ENCODE measurements at regions not wholly inside any gene's neighbourhood (a gene's known extent, or its start where the extent isn't known, plus 50 kb on each side); places are given as distances from the start of the nearest gene placed in this dataset.
A peak's percentile ranks its signal among the peaks of the same experiment; 100 is the strongest.
"Not testable (repeated sequence)": the region's sequence is repeated elsewhere in the genome, so short reads cannot be mapped to it uniquely, and the experiment has no call there.

DNA sequence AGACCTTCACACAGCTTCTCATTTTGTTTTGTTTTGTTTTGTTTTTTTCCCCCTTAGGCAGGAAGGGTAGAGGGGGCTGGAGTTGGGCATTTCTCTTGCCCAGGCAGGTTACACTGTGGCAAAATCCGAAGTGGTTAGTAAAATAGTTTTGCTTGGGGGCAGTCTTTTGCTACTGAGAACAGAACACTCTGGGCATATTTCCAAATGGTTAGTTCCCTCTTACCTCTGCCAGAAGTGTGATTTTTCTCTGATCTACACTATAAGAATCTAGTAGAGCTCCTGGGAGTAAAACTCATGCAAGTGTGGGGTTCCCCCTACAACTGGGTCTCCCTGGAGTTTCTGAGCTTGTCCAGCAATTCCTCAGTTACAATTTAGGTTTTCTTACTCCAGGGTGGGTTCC, 61.7 kb downstream of the NPS start:
- TF ChIP-seq POLR2A (IDR thresholded peaks at IDR 0.05; ENCODE audit: low read length) (no peak), GATA1 (IDR thresholded peaks at IDR 0.05; ENCODE audit: low read depth, low read length) (no peak)
- no peak for DNase-seq

GRCh38 chr10:127614484-127615017, 65.4 kb downstream of the NPS start:
- DNase-seq, result no peak
- TF ChIP-seq GATA1 (IDR thresholded peaks at IDR 0.05; ENCODE audit: low read depth, low read length) (no peak), POLR2A (IDR thresholded peaks at IDR 0.05; ENCODE audit: low read length) (no peak)

DNA sequence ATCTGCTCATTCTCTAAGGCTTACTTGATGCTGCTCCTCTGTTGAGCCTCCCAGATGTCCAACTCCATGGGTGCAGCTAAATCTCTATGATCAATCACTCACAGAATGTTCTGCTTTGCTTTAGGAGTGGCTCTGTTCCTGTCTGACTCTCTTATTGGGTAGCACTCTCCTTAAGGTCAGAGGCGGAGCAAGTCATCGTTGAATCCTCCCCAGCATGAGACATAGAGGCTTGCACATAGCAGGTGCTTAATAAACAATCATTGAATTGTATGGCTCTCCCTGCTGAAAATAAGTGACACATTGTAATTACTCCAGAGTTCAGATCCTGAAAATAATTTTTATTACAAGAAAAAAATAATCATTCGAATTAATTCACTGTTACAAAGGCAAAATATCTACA, 69.7 kb downstream of the NPS start:
- TF ChIP-seq POLR2A (IDR thresholded peaks at IDR 0.05; ENCODE audit: low read length) (no peak), GATA1 (IDR thresholded peaks at IDR 0.05; ENCODE audit: low read depth, low read length) (no peak)
- no peak for DNase-seq

GRCh38 chr10:127619546-127620325, 70.6 kb downstream of the NPS start:
- no peak for TF ChIP-seq POLR2A (IDR thresholded peaks at IDR 0.05; ENCODE audit: low read length)
- TF ChIP-seq GATA1 (IDR thresholded peaks at IDR 0.05; ENCODE audit: low read depth, low read length), result no peak
- DNase-seq, result no peak

DNA sequence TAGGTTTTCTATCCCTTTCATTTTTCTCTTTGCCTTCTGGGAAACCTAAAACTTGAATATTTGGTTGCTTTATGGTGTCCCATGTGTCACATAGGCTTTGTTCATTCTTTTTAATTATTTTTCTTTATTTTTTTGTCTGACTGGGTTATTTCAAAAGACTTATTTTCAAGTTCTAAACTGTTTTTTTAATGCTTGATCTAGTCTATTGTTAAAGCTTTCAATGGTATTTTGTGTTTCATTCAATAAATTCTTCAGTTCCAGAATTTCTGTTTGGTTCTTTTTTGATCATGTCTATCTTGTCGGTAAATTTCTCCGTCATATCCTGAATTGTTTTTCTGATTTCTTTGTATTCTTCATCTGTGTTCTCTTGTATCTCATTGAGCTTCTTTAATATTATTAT, 86.8 kb downstream of the NPS start:
- no peak for DNase-seq
- TF ChIP-seq GATA1 (IDR thresholded peaks at IDR 0.05; ENCODE audit: low read depth, low read length) (no peak), POLR2A (IDR thresholded peaks at IDR 0.05; ENCODE audit: low read length) (no peak)

DNA sequence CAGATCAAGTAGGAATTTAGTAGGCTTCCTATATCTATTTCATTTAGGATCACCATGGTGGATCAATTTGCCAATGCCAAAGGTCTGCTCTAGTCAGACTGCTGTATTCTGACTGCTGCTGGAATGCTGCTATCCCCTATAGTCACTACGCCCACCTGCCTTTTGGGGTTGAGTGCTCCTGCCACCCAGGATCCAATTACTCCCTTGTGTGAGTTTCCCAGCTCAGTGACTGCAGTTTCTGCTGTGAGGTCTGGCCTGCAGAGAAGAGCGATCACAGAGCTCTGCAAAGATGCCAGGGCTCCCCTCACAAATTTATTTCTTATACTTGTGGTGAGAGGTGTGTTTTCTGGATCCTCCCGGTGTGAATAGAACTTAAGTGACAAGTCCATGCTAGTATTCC, 88.1 kb upstream of the FOXI2 start:
- DNase-seq, result no peak
- no peak for TF ChIP-seq GATA1 (IDR thresholded peaks at IDR 0.05; ENCODE audit: low read depth, low read length)
- no peak for TF ChIP-seq POLR2A (IDR thresholded peaks at IDR 0.05; ENCODE audit: low read length)

- peak; percentile 7 to 20 for DNase-seq
- no peak for TF ChIP-seq GATA1 (IDR thresholded peaks at IDR 0.05; ENCODE audit: low read depth, low read length)
- no peak for TF ChIP-seq POLR2A (IDR thresholded peaks at IDR 0.05; ENCODE audit: low read length)
Measured at GRCh38 chr10:127649642-127650041, 87.3 kb upstream of the FOXI2 start.

GRCh38 chr10:127657056-127657455, 79.9 kb upstream of the FOXI2 start:
- no peak for TF ChIP-seq GATA1 (IDR thresholded peaks at IDR 0.05; ENCODE audit: low read depth, low read length)
- no peak for TF ChIP-seq POLR2A (IDR thresholded peaks at IDR 0.05; ENCODE audit: low read length)
- no peak for DNase-seq

DNA sequence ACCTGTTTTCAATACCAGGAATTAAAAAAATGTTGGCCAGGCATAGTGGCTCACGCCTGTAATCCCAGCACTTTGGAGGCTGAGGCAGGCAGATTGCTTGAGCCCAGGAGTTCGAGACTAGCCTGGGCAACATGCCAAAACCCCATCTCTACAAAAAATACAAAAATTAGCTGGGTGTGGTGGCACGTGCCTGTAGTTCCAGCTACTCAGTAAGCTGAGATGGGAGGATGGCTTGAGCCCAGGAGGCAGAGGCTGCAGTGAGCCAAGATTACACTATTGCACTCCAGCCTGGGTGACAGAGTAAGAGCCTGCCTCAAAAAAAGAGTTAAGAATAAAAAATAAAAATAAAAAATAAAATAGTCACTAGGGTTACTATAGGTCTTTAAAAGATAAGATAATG, 60.6 kb upstream of the FOXI2 start:
- not testable (repeated sequence) for DNase-seq

DNA sequence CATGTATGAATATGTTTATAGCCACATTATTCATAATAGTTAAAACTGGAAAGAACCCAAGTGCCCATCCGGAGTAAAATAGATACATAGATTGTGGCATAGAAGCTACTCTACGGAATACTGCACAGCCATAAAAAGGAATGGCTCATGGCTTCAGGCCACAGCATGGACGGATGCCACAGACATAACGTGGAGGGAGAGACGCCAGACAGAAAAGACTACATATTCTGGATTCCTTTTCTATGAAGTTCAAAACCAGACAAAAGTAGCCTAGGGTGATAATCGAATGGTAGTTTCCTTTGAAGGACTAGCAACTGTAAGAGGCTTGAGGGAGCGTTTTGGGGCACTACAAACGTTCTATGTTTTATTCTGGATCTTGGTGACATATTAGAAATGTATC, 58.9 kb upstream of the FOXI2 start:
- no peak for TF ChIP-seq GATA1 (IDR thresholded peaks at IDR 0.05; ENCODE audit: low read depth, low read length)
- TF ChIP-seq POLR2A (IDR thresholded peaks at IDR 0.05; ENCODE audit: low read length), result no peak

GRCh38 chr10:127679642-127680255, 57.2 kb upstream of the FOXI2 start:
- TF ChIP-seq POLR2A (IDR thresholded peaks at IDR 0.05; ENCODE audit: low read length) (no peak), GATA1 (IDR thresholded peaks at IDR 0.05; ENCODE audit: low read depth, low read length) (no peak)
- peak in 1 of 2 experiments; percentile 0 for DNase-seq

More for the DNA sequence above, 58.9 kb upstream of the FOXI2 start:
- no peak for DNase-seq

All from erythroblast (primary cell).